Liver (tissue), 8 donors: ENCODE measurements at regions not wholly inside any gene's neighbourhood (a gene's known extent, or its start where the extent isn't known, plus 50 kb on each side); places are given as distances from the start of the nearest gene placed in this dataset.
A peak's percentile ranks its signal among the peaks of the same experiment; 100 is the strongest.

Source experiments
- DNase-seq: peaks from one replicate; pipeline ENCODE4 v3.0.0-alpha.2; 2017; ENCODE audit warnings: low spot score
- H3K27ac ChIP-seq, 2 donors: one replicate each; pipeline ENCODE4 v1.7.0; 2013; ENCODE audit warnings: inconsistent platforms in 2 of 2, low read length in 2 of 2, control low read depth in 1 of 2, low read depth in 1 of 2, mild to moderate bottlenecking in 1 of 2
- H3K27me3 ChIP-seq, 4 donors: one replicate each; pipeline versions ENCODE4 v1.6.1 to v1.7.0; 2013; ENCODE audit warnings: low read length in 3 of 4, inconsistent platforms in 1 of 4, mild to moderate bottlenecking in 1 of 4, moderate library complexity in 1 of 4; ENCODE audit not compliant: control insufficient read depth in 4 of 4, insufficient read depth in 4 of 4
- H3K36me3 ChIP-seq, 4 donors: one replicate each; pipeline versions ENCODE4 v1.6.1 to v1.7.0; 2013; ENCODE audit warnings: low read length in 3 of 4, mild to moderate bottlenecking in 3 of 4, low read depth in 1 of 4, moderate library complexity in 1 of 4; ENCODE audit not compliant: control insufficient read depth in 4 of 4, insufficient read depth in 3 of 4
- H3K4me1 ChIP-seq, 4 donors: one replicate each; pipeline versions ENCODE4 v1.6.1 to v1.7.0; 2013; ENCODE audit warnings: low read length in 3 of 4, mild to moderate bottlenecking in 3 of 4, moderate library complexity in 1 of 4; ENCODE audit not compliant: control insufficient read depth in 4 of 4, insufficient read depth in 4 of 4
- H3K4me3 ChIP-seq, 3 donors: one replicate each; pipeline versions ENCODE4 v1.6.1 to v1.7.0; 2013; ENCODE audit warnings: low read length in 3 of 3, control low read depth in 1 of 3, low read depth in 1 of 3, mild to moderate bottlenecking in 1 of 3
- H3K9ac ChIP-seq, 2 donors: one replicate each; pipeline ENCODE4 v1.7.0; 2013; ENCODE audit warnings: low read length in 2 of 2, mild to moderate bottlenecking in 2 of 2, moderate library complexity in 2 of 2, control low read depth in 1 of 2, low read depth in 1 of 2
- H3K9me3 ChIP-seq, 4 donors: one replicate each; pipeline versions ENCODE4 v1.6.1 to v1.7.0; 2013; ENCODE audit warnings: low read length in 3 of 4; ENCODE audit not compliant: control insufficient read depth in 4 of 4
- EGR1 ChIP-seq, 2 donors: IDR thresholded peaks; 2 replicates each; pipeline ENCODE4 v1.6.1; 2016 to 2018; ENCODE audit warnings: antibody characterized with exemption in 2 of 2, low read depth in 2 of 2
- FOXA1 ChIP-seq: IDR thresholded peaks from 2 replicates; pipeline ENCODE4 v1.6.1; 2016; ENCODE audit warnings: antibody characterized with exemption
- FOXA2 ChIP-seq: IDR thresholded peaks from 2 replicates; pipeline ENCODE4 v1.6.1; 2016; ENCODE audit warnings: antibody characterized with exemption
- GABPA ChIP-seq, 2 donors: IDR thresholded peaks in 1 of 2; conservative IDR thresholded peaks in 1 of 2; 2 replicates each; pipeline ENCODE4 v1.6.1; 2016; ENCODE audit warnings: antibody characterized with exemption in 2 of 2, mild to moderate bottlenecking in 1 of 2, moderate library complexity in 1 of 2
- HNF4A ChIP-seq, 2 donors: conservative IDR thresholded peaks; 2 replicates each; pipeline ENCODE4 v1.6.1; 2016; ENCODE audit warnings: antibody characterized with exemption in 2 of 2, mild to moderate bottlenecking in 2 of 2
- HNF4G ChIP-seq: IDR thresholded peaks from 2 replicates; pipeline ENCODE4 v1.6.1; 2016; ENCODE audit warnings: antibody characterized with exemption
- JUND ChIP-seq, 2 donors: IDR thresholded peaks; 2 replicates each; pipeline ENCODE4 v1.6.1; 2016; ENCODE audit warnings: antibody characterized with exemption in 2 of 2
- NR2F2 ChIP-seq: IDR thresholded peaks from 2 replicates; pipeline ENCODE4 v1.6.1; 2016; ENCODE audit warnings: antibody characterized with exemption
- RAD21 ChIP-seq, 2 donors: IDR thresholded peaks; 2 replicates each; pipeline ENCODE4 v1.6.1; 2016; ENCODE audit warnings: antibody characterized with exemption in 2 of 2, mild to moderate bottlenecking in 2 of 2
- RXRA ChIP-seq, 2 donors: IDR thresholded peaks; 2 replicates each; pipeline ENCODE4 v1.6.1; 2017 to 2018; ENCODE audit warnings: antibody characterized with exemption in 2 of 2, mild to moderate bottlenecking in 1 of 2
- SP1 ChIP-seq: IDR thresholded peaks from 2 replicates; pipeline ENCODE4 v1.6.1; 2018; ENCODE audit warnings: antibody characterized with exemption, mild to moderate bottlenecking
- TAF1 ChIP-seq: conservative IDR thresholded peaks from 2 replicates; pipeline ENCODE4 v1.6.1; 2016; ENCODE audit warnings: antibody characterized with exemption, mild to moderate bottlenecking
- YY1 ChIP-seq: IDR thresholded peaks from 2 replicates; pipeline ENCODE4 v1.6.1; 2016; ENCODE audit warnings: antibody characterized with exemption, mild to moderate bottlenecking
- WGBS: extraction: QIAGEN DNeasy Blood & Tissue Kit; methylation state at CpG from one replicate; pipeline ENCODE4 v1.1.7; 2013; 5-methylcytosine and 5-hydroxymethylcytosine counted together
- TF ChIP-seq, protein P1 (sequence below): fragments of 150-350 bp; IDR thresholded peaks from 2 replicates; pipeline ENCODE4 v1.5.1; 2017; ENCODE audit warnings: improper control_type of control experiment, low read depth, low read length; ENCODE audit not compliant: missing input control
- TF ChIP-seq, protein P2 (sequence below): IDR thresholded peaks from 2 replicates; pipeline ENCODE4 v1.6.1; 2016; ENCODE audit warnings: antibody characterized with exemption
- TF ChIP-seq, protein P3 (sequence below): IDR thresholded peaks from 2 replicates; pipeline ENCODE4 v1.6.1; 2016; ENCODE audit warnings: antibody characterized with exemption, mild to moderate bottlenecking
- donor health status: healthy.
- donor health status: healthy.
- donor health status: healthy.
- donor health status: healthy.
- donor health status: healthy.

DNA sequence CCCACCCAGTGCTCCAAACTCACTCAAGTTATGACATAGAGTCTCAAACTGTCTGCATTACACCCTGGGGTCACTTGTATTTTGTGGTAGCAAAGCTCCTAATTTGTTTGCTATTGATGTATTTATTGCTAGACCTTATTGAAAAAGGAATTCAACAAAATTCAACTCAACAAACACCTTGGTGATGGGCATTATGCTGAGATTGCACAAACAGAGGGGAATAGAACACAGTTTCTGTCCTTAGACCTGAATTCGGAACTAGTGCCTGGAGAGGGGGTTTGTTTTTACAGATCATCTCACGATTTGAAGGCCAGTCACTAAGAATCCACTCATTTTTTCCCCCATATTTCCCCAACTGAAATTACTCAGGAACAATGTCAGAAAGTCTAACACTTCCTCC is 53.5 kb upstream of the MAPK4 start:
- 70% methylated on average over 2 of the region's 2 CpGs for WGBS
- no peaks in the 10 kb centered on the region for H3K9me3 ChIP-seq
- no peak overlapping the region for H3K9ac ChIP-seq
- no peaks in the 10 kb centered on the region for H3K4me1 ChIP-seq
- DNase-seq, result no peak
- H3K4me3 ChIP-seq, result no peak overlapping the region
- H3K36me3 ChIP-seq, result no peaks in the 10 kb centered on the region
- TF ChIP-seq EGR1 (IDR thresholded peaks at IDR 0.05; ENCODE audit: low read depth in 2 of 2) (no peak), TAF1 (no peak)
- H3K27ac ChIP-seq, result no peak overlapping the region
- H3K27me3 ChIP-seq, result no peaks in the 10 kb centered on the region

DNA sequence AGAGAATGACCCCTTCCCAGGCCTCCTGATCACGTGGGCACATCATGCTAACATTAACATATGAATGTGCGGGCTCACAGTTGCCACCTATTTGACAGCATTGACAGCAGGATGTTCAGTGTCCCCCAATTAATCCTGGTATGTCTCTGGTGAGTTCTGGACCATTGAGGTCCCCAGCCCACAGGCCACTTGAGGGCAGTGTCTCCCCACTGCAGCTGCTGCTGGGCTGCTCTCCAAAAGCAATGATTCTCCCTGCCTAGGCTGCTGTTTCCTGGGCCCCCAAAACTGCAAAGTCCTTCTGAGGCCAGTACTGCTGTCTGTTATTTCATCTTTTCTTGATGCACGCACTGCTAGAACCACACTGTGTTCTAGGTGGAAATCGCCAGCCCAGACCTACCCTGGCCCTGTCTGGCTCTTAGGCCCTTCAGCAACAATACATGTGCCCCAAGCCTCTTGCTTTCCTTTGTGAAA is 52.7 kb upstream of the MAPK4 start:
- TF ChIP-seq RXRA (IDR thresholded peaks at IDR 0.05) (peak in 1 of 2 donors; percentile 17), HNF4A (conservative IDR thresholded peaks at IDR 0.05) (no peak), RAD21 (IDR thresholded peaks at IDR 0.05) (peak; percentile 95 to 98), EGR1 (IDR thresholded peaks at IDR 0.05; ENCODE audit: low read depth in 2 of 2) (no peak), NR2F2 (no peak), YY1 (no peak), GABPA (IDR thresholded peaks at IDR 0.05 in 1 of 2, conservative IDR thresholded peaks at IDR 0.05 in 1 of 2) (no peak), JUND (IDR thresholded peaks at IDR 0.05) (no peak), SP1 (no peak), HNF4G (no peak), FOXA2 (no peak), FOXA1 (no peak)
- TF ChIP-seq, protein P1, sequence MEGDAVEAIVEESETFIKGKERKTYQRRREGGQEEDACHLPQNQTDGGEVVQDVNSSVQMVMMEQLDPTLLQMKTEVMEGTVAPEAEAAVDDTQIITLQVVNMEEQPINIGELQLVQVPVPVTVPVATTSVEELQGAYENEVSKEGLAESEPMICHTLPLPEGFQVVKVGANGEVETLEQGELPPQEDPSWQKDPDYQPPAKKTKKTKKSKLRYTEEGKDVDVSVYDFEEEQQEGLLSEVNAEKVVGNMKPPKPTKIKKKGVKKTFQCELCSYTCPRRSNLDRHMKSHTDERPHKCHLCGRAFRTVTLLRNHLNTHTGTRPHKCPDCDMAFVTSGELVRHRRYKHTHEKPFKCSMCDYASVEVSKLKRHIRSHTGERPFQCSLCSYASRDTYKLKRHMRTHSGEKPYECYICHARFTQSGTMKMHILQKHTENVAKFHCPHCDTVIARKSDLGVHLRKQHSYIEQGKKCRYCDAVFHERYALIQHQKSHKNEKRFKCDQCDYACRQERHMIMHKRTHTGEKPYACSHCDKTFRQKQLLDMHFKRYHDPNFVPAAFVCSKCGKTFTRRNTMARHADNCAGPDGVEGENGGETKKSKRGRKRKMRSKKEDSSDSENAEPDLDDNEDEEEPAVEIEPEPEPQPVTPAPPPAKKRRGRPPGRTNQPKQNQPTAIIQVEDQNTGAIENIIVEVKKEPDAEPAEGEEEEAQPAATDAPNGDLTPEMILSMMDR, result peak; percentile 78
- TF ChIP-seq, protein P2, sequence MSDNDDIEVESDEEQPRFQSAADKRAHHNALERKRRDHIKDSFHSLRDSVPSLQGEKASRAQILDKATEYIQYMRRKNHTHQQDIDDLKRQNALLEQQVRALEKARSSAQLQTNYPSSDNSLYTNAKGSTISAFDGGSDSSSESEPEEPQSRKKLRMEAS, result no peak
- TF ChIP-seq, protein P3, sequence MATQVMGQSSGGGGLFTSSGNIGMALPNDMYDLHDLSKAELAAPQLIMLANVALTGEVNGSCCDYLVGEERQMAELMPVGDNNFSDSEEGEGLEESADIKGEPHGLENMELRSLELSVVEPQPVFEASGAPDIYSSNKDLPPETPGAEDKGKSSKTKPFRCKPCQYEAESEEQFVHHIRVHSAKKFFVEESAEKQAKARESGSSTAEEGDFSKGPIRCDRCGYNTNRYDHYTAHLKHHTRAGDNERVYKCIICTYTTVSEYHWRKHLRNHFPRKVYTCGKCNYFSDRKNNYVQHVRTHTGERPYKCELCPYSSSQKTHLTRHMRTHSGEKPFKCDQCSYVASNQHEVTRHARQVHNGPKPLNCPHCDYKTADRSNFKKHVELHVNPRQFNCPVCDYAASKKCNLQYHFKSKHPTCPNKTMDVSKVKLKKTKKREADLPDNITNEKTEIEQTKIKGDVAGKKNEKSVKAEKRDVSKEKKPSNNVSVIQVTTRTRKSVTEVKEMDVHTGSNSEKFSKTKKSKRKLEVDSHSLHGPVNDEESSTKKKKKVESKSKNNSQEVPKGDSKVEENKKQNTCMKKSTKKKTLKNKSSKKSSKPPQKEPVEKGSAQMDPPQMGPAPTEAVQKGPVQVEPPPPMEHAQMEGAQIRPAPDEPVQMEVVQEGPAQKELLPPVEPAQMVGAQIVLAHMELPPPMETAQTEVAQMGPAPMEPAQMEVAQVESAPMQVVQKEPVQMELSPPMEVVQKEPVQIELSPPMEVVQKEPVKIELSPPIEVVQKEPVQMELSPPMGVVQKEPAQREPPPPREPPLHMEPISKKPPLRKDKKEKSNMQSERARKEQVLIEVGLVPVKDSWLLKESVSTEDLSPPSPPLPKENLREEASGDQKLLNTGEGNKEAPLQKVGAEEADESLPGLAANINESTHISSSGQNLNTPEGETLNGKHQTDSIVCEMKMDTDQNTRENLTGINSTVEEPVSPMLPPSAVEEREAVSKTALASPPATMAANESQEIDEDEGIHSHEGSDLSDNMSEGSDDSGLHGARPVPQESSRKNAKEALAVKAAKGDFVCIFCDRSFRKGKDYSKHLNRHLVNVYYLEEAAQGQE, result no peak
- WGBS, result 54% methylated on average over 4 of the region's 4 CpGs
- peak; percentile 49 for DNase-seq
- no peaks in the 10 kb centered on the region for H3K36me3 ChIP-seq
- H3K4me1 ChIP-seq, result no peaks in the 10 kb centered on the region
- no peak overlapping the region for H3K4me3 ChIP-seq
- no peak overlapping the region for H3K9ac ChIP-seq
- no peaks in the 10 kb centered on the region for H3K27me3 ChIP-seq
- H3K27ac ChIP-seq, result no peak overlapping the region
- H3K9me3 ChIP-seq, result no peaks in the 10 kb centered on the region
